ENCODE measurements at regions not wholly inside any gene's neighbourhood (a gene's known extent, or its start where the extent isn't known, plus 50 kb on each side); places are given as distances from the start of the nearest gene placed in this dataset.

DNA sequence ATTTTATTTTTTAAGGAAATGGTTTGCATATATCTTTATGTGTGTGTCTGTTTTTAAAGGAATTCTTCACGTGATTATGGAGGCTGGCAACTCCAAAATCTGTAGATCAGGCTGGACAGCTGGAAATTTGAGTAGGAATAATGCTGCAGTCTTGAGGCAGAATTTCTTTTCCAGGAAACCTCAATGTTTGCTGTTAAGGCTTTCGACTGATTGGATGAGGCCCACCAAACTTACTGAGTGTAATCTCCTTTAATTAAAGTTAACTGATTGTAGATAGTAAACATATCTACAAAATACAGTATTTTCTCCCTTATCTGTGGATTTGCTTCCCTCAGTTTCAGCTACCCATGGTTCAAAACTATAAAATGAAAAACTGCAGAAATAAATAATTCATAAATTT is 883.1 kb downstream of the TTLL7 start:
- Mint-ChIP-seq H3K27me3 (ENCODE audit: insufficient read depth, low read depth) (no peaks in the 10 kb centered on the region), H3K4me1 (peaks cover 5% of the 10 kb centered on the region), H3K9me3 (no peaks in the 10 kb centered on the region), H3K27ac (no peak overlapping the region), H3K4me3 (no peak overlapping the region), H3K36me3 (no peaks in the 10 kb centered on the region)
- no peak for TF ChIP-seq EZH2 (IDR thresholded peaks at IDR 0.05)
- no peaks in the 10 kb centered on the region for H3K36me3 ChIP-seq
- no peak overlapping the region for H3K27ac ChIP-seq
- no peaks in the 10 kb centered on the region for H3F3A ChIP-seq (ENCODE audit: low read depth)
- no peak overlapping the region for H3K9ac ChIP-seq
- H3K4me3 ChIP-seq = no peak overlapping the region
- H3K4me1 ChIP-seq = no peaks in the 10 kb centered on the region
- H3K9me3 ChIP-seq (ENCODE audit: low read depth) = no peaks in the 10 kb centered on the region
- no peak overlapping the region for H2AFZ ChIP-seq (replicated peaks)
- H4K20me1 ChIP-seq (ENCODE audit: low read depth) = no peaks in the 10 kb centered on the region
- H3K4me2 ChIP-seq = no peak overlapping the region
- H3K79me2 ChIP-seq (ENCODE audit: low read depth) = no peaks in the 10 kb centered on the region
- DNase-seq (ENCODE audit: low spot score) = no peak
- H3K27me3 ChIP-seq = no peaks in the 10 kb centered on the region

DNA sequence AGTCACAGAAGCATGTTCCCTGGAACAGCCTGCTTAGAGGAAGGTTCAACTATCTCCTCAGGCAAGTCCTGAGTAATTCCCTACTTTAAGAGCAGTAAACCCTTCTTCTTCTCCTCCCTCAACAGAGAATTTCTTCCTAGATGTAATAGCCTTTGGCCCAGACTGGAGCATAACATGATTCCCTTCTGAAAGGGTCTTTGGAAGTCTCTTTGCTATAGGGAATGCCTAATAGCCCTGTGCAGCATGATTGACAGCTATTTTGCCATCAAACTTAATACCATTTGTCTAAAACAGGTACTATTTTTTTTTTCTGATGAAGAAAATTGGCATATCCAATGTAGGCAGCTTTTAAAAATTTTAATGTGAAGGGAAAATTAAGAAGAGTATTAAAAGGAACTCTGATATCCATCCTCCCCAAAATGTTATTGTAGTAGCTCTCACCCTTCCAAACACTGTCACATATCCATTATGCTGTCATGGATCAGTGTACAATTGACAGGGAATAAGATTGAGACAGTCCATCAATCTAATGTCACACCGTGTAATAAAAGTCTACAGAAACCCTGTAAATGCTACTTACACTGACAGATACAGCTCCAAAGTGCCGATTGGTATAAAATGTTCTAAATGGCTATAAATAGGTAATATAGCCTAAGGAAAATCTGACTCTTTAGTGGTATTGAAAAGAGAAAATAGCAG is 884.6 kb downstream of the TTLL7 start:
- H3K4me3 Mint-ChIP-seq = no peak overlapping the region
- no peak overlapping the region for H3K9ac ChIP-seq
- peaks cover 5% of the 10 kb centered on the region for H3K4me1 Mint-ChIP-seq
- H3K79me2 ChIP-seq (ENCODE audit: low read depth) = no peaks in the 10 kb centered on the region
- H3K27me3 Mint-ChIP-seq (ENCODE audit: insufficient read depth, low read depth) = no peaks in the 10 kb centered on the region
- H3K27ac ChIP-seq = no peak overlapping the region
- H3K4me3 ChIP-seq = no peak overlapping the region
- no peak overlapping the region for H3K4me2 ChIP-seq
- no peak overlapping the region for H2AFZ ChIP-seq (replicated peaks)
- no peaks in the 10 kb centered on the region for H3K9me3 ChIP-seq (ENCODE audit: low read depth)
- TF ChIP-seq EZH2phosphoT487 (IDR thresholded peaks at IDR 0.05) (no peak), EZH2 (IDR thresholded peaks at IDR 0.05) (no peak)
- TF ChIP-seq, protein P1, sequence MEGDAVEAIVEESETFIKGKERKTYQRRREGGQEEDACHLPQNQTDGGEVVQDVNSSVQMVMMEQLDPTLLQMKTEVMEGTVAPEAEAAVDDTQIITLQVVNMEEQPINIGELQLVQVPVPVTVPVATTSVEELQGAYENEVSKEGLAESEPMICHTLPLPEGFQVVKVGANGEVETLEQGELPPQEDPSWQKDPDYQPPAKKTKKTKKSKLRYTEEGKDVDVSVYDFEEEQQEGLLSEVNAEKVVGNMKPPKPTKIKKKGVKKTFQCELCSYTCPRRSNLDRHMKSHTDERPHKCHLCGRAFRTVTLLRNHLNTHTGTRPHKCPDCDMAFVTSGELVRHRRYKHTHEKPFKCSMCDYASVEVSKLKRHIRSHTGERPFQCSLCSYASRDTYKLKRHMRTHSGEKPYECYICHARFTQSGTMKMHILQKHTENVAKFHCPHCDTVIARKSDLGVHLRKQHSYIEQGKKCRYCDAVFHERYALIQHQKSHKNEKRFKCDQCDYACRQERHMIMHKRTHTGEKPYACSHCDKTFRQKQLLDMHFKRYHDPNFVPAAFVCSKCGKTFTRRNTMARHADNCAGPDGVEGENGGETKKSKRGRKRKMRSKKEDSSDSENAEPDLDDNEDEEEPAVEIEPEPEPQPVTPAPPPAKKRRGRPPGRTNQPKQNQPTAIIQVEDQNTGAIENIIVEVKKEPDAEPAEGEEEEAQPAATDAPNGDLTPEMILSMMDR (IDR thresholded peaks at IDR 0.05) = no peak
- H3K27ac Mint-ChIP-seq = no peak overlapping the region
- no peaks in the 10 kb centered on the region for H3K27me3 ChIP-seq
- H3F3A ChIP-seq (ENCODE audit: low read depth) = no peaks in the 10 kb centered on the region
- H3K9me3 Mint-ChIP-seq = no peaks in the 10 kb centered on the region
- H3K36me3 Mint-ChIP-seq = no peaks in the 10 kb centered on the region
- H3K4me1 ChIP-seq = no peaks in the 10 kb centered on the region
- DNase-seq (ENCODE audit: low spot score) = no peak
- H4K20me1 ChIP-seq (ENCODE audit: low read depth) = no peaks in the 10 kb centered on the region
- H3K36me3 ChIP-seq = no peaks in the 10 kb centered on the region

DNA sequence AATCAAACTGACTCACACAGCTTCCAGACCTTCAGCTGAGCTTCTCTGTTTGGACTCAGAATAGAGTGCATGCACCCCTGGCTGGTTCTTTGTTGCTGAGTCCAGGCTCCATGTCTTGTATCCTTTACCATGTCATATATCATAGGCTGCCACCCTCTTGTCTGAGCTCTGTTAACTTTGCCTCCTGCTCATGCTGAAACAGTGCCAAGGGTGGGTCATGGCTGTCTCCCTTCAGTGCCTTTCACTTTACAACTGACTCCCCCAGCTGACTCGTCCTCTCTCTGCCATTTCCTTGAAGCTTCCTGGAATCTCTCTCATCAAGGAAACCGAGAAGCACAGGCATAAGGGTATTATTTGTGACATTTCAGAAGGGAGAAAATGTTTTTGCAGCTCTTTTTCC is 885.3 kb downstream of the TTLL7 start:
- no peaks in the 10 kb centered on the region for H3K9me3 ChIP-seq (ENCODE audit: low read depth)
- Mint-ChIP-seq H3K4me3 (no peak overlapping the region), H3K4me1 (peaks cover 5% of the 10 kb centered on the region), H3K36me3 (no peaks in the 10 kb centered on the region), H3K27me3 (ENCODE audit: insufficient read depth, low read depth) (no peaks in the 10 kb centered on the region), H3K27ac (no peak overlapping the region), H3K9me3 (no peaks in the 10 kb centered on the region)
- TF ChIP-seq EZH2 (IDR thresholded peaks at IDR 0.05) (no peak), EZH2phosphoT487 (IDR thresholded peaks at IDR 0.05) (no peak)
- TF ChIP-seq, protein P1 (IDR thresholded peaks at IDR 0.05) = no peak
- H3K4me1 ChIP-seq = no peaks in the 10 kb centered on the region
- H3K4me3 ChIP-seq = no peak overlapping the region
- H3K4me2 ChIP-seq = no peak overlapping the region
- no peaks in the 10 kb centered on the region for H4K20me1 ChIP-seq (ENCODE audit: low read depth)
- H3K79me2 ChIP-seq (ENCODE audit: low read depth) = no peaks in the 10 kb centered on the region
- no peak overlapping the region for H3K9ac ChIP-seq
- H2AFZ ChIP-seq (replicated peaks) = no peak overlapping the region
- H3K36me3 ChIP-seq = no peaks in the 10 kb centered on the region
- no peak for DNase-seq (ENCODE audit: low spot score)
- no peak overlapping the region for H3K27ac ChIP-seq
- H3K27me3 ChIP-seq = no peaks in the 10 kb centered on the region
- no peaks in the 10 kb centered on the region for H3F3A ChIP-seq (ENCODE audit: low read depth)

DNA sequence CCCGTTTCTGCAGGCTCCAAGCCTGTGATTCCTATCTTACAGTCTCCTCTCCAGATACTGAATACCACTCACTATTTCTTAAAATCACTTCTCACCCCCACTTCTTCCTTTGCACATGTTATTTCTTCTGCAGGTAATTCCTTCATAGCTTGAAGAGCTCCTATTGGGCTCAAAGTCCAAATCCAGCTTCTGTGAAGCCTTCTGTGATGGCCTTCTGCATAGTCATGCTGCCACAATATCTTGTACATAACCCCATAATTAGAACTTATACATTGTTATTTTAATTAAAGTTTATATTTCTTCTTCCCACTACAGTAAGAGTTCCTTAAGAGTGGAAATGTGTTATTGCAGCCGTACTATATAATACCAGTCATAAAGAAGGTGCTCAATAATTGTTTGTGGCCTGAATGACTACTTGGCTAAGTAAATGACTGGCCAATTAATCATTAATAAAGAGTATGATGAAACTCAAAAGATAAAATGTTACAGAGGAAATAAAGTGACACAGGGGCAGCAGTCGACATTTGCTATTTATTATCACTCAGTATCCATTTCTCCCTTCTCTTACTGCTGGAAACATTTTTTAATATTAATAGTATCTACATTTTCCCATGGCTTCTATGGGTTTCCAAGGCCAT is 886.6 kb downstream of the TTLL7 start:
- H3K9ac ChIP-seq = no peak overlapping the region
- H3K4me2 ChIP-seq = no peak overlapping the region
- H3K9me3 ChIP-seq (ENCODE audit: low read depth) = no peaks in the 10 kb centered on the region
- no peak for DNase-seq (ENCODE audit: low spot score)
- no peaks in the 10 kb centered on the region for H4K20me1 ChIP-seq (ENCODE audit: low read depth)
- H3K27ac ChIP-seq = no peak overlapping the region
- no peak overlapping the region for H3K4me3 ChIP-seq
- peaks cover 5% of the 10 kb centered on the region for H3K4me1 Mint-ChIP-seq
- no peak for TF ChIP-seq EZH2 (IDR thresholded peaks at IDR 0.05)
- TF ChIP-seq, protein P1 (IDR thresholded peaks at IDR 0.05) = no peak
- no peak for TF ChIP-seq EZH2phosphoT487 (IDR thresholded peaks at IDR 0.05)
- no peak overlapping the region for H3K27ac Mint-ChIP-seq
- H3K9me3 Mint-ChIP-seq = no peaks in the 10 kb centered on the region
- no peaks in the 10 kb centered on the region for H3K27me3 Mint-ChIP-seq (ENCODE audit: insufficient read depth, low read depth)
- H3K36me3 ChIP-seq = no peaks in the 10 kb centered on the region
- no peaks in the 10 kb centered on the region for H3K4me1 ChIP-seq
- H2AFZ ChIP-seq (replicated peaks) = no peak overlapping the region
- H3K79me2 ChIP-seq (ENCODE audit: low read depth) = no peaks in the 10 kb centered on the region
- no peaks in the 10 kb centered on the region for H3K27me3 ChIP-seq
- no peaks in the 10 kb centered on the region for H3F3A ChIP-seq (ENCODE audit: low read depth)
- no peak overlapping the region for H3K4me3 Mint-ChIP-seq
- H3K36me3 Mint-ChIP-seq = no peaks in the 10 kb centered on the region
